ENCODE measurements at regions not wholly inside any gene's neighbourhood (a gene's known extent, or its start where the extent isn't known, plus 50 kb on each side); places are given as distances from the start of the nearest gene placed in this dataset.

GRCh38 chrX:7286168-7286837, 138.3 kb upstream of the PUDP start:
- TF ChIP-seq CTCF (IDR thresholded peaks at IDR 0.05; ENCODE audit: insufficient read depth, low read depth, low read length), result no peak
- CTCF ChIA-PET, result no interaction called here
- POLR2A ChIA-PET, result no interaction called here
- Histone ChIP-seq H3K27me3 (ENCODE audit: control insufficient read depth, insufficient read depth, low read length) (no peaks in the 10 kb centered on the region), H3K4me3 (ENCODE audit: low read depth, low read length) (no peak overlapping the region), H3K36me3 (ENCODE audit: control insufficient read depth, insufficient read depth, low read length) (no peaks in the 10 kb centered on the region)
- no peak for DNase-seq (ENCODE audit: low read depth)

- POLR2A ChIA-PET, result no interaction called here
- H3K4me3 ChIP-seq (ENCODE audit: low read depth, low read length), result no peak overlapping the region
Observed at GRCh38 chrX:7285765-7286164, 137.8 kb upstream of the PUDP start.

GRCh38 chrX:7283741-7284140, 135.8 kb upstream of the PUDP start:
- ChIA-PET CTCF (no interaction called here), POLR2A (no interaction called here)
- Histone ChIP-seq H3K36me3 (ENCODE audit: control insufficient read depth, insufficient read depth, low read length) (no peaks in the 10 kb centered on the region), H3K27me3 (ENCODE audit: control insufficient read depth, insufficient read depth, low read length) (no peaks in the 10 kb centered on the region), H3K4me3 (ENCODE audit: low read depth, low read length) (no peak overlapping the region)
- TF ChIP-seq CTCF (IDR thresholded peaks at IDR 0.05; ENCODE audit: insufficient read depth, low read depth, low read length), result no peak
- no peak for DNase-seq (ENCODE audit: low read depth)

More at GRCh38 chrX:7285765-7286164, 137.8 kb upstream of the PUDP start:
- CTCF ChIA-PET, result no interaction called here
- no peak for TF ChIP-seq CTCF (IDR thresholded peaks at IDR 0.05; ENCODE audit: insufficient read depth, low read depth, low read length)
- DNase-seq (ENCODE audit: low read depth), result no peak
- H3K36me3 ChIP-seq (ENCODE audit: control insufficient read depth, insufficient read depth, low read length), result no peaks in the 10 kb centered on the region
- H3K27me3 ChIP-seq (ENCODE audit: control insufficient read depth, insufficient read depth, low read length), result no peaks in the 10 kb centered on the region

- no peaks in the 10 kb centered on the region for H3K36me3 ChIP-seq (ENCODE audit: control insufficient read depth, insufficient read depth, low read length)
- ChIA-PET CTCF (no interaction called here), POLR2A (no interaction called here)
- no peak for DNase-seq (ENCODE audit: low read depth)
- no peak for TF ChIP-seq CTCF (IDR thresholded peaks at IDR 0.05; ENCODE audit: insufficient read depth, low read depth, low read length)
- H3K27me3 ChIP-seq (ENCODE audit: control insufficient read depth, insufficient read depth, low read length), result no peaks in the 10 kb centered on the region
- H3K4me3 ChIP-seq (ENCODE audit: low read depth, low read length), result no peak overlapping the region
Observed at GRCh38 chrX:7280520-7280919, 132.6 kb upstream of the PUDP start.

GRCh38 chrX:7272346-7272745, 124.4 kb upstream of the PUDP start:
- ChIA-PET POLR2A (no interaction called here), CTCF (no interaction called here)
- H3K27me3 ChIP-seq (ENCODE audit: control insufficient read depth, insufficient read depth, low read length), result no peaks in the 10 kb centered on the region
- TF ChIP-seq CTCF (IDR thresholded peaks at IDR 0.05; ENCODE audit: insufficient read depth, low read depth, low read length), result no peak
- H3K4me3 ChIP-seq (ENCODE audit: low read depth, low read length), result no peak overlapping the region
- H3K36me3 ChIP-seq (ENCODE audit: control insufficient read depth, insufficient read depth, low read length), result no peaks in the 10 kb centered on the region
- DNase-seq (ENCODE audit: low read depth), result no peak

All from BJ (cell line).